Neural cell (in vitro differentiated cells): ENCODE measurements at regions not wholly inside any gene's neighbourhood (a gene's known extent, or its start where the extent isn't known, plus 50 kb on each side); places are given as distances from the start of the nearest gene placed in this dataset.

Experiments
- MXI1 ChIP-seq: fragments of 450-650 bp; conservative IDR thresholded peaks from 2 replicates; pipeline ENCODE4 v1.6.1; 2014; ENCODE audit warnings: antibody characterized with exemption, mild to moderate bottlenecking; ENCODE audit not compliant: poor library complexity, severe bottlenecking
- POLR2AphosphoS5 ChIP-seq: IDR thresholded peaks from 2 replicates; pipeline ENCODE4 v1.6.1; 2012
- REST ChIP-seq: IDR thresholded peaks from 2 replicates; pipeline ENCODE4 v1.6.1; 2012; ENCODE audit warnings: borderline replicate concordance
- TF ChIP-seq, protein P1 (sequence below): fragments of 450-650 bp; IDR thresholded peaks from 2 replicates; pipeline ENCODE4 v1.5.1; 2014; ENCODE audit warnings: antibody characterized with exemption, mild to moderate bottlenecking, moderate library complexity; ENCODE audit not compliant: poor library complexity, severe bottlenecking

DNA sequence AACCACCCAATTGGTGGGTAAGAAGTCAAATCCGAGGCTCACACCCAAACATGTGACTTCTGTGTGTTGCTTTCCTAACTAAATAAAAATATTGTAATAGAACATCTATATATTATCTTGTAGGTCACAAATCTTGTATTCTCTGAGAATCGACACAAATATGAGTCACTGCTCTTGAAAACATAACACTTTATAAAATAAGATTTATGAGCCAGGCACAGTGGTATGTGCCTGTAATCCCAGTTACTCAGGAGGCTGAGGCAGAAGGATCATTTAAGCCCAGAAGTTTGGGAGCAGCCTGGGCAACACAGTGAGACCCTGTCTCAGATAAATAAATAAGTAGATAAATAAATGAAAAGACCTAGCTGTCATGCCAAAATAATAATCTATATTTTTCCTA is 624.1 kb downstream of the ANXA1 start:
- TF ChIP-seq, protein P1, sequence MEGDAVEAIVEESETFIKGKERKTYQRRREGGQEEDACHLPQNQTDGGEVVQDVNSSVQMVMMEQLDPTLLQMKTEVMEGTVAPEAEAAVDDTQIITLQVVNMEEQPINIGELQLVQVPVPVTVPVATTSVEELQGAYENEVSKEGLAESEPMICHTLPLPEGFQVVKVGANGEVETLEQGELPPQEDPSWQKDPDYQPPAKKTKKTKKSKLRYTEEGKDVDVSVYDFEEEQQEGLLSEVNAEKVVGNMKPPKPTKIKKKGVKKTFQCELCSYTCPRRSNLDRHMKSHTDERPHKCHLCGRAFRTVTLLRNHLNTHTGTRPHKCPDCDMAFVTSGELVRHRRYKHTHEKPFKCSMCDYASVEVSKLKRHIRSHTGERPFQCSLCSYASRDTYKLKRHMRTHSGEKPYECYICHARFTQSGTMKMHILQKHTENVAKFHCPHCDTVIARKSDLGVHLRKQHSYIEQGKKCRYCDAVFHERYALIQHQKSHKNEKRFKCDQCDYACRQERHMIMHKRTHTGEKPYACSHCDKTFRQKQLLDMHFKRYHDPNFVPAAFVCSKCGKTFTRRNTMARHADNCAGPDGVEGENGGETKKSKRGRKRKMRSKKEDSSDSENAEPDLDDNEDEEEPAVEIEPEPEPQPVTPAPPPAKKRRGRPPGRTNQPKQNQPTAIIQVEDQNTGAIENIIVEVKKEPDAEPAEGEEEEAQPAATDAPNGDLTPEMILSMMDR, result no peak
- TF ChIP-seq POLR2AphosphoS5, result no peak
- TF ChIP-seq MXI1, result no peak
- no peak for TF ChIP-seq REST
